Mesothelial cell of epicardium (in vitro differentiated cells): ENCODE measurements at regions not wholly inside any gene's neighbourhood (a gene's known extent, or its start where the extent isn't known, plus 50 kb on each side); places are given as distances from the start of the nearest gene placed in this dataset.
"Not testable (repeated sequence)": the region's sequence is repeated elsewhere in the genome, so short reads cannot be mapped to it uniquely, and the experiment has no call there.

Source experiments
- DNase-seq, 2 experiments: peaks; one replicate each; pipeline ENCODE4 v3.0.0; 2021; ENCODE audit warnings: low spot score in 2 of 2; ENCODE audit not compliant: unreplicated experiment in 2 of 2
- H3K27ac Mint-ChIP-seq: 2 replicates; pipeline ENCODE4 v1.8.0; 2021; ENCODE audit warnings: mixed read lengths
- H3K27me3 Mint-ChIP-seq: 2 replicates; pipeline ENCODE4 v1.8.0; 2021; ENCODE audit warnings: low read depth, mixed read lengths
- H3K36me3 Mint-ChIP-seq: 2 replicates; pipeline ENCODE4 v1.8.0; 2021; ENCODE audit warnings: mixed read lengths
- H3K4me1 Mint-ChIP-seq: 2 replicates; pipeline ENCODE4 v1.8.0; 2021; ENCODE audit warnings: mixed read lengths
- H3K4me3 Mint-ChIP-seq: 2 replicates; pipeline ENCODE4 v1.8.0; 2021; ENCODE audit warnings: mild to moderate bottlenecking, moderate library complexity, mixed read lengths
- H3K9me3 Mint-ChIP-seq: 2 replicates; pipeline ENCODE4 v1.8.0; 2021; ENCODE audit warnings: mixed read lengths
- CTCF ChIP-seq: fragments of 200-600 bp; sonication (generic); IDR thresholded peaks from one replicate; pipeline ENCODE4 v1.5.0; 2021; ENCODE audit warnings: antibody characterized with exemption; ENCODE audit not compliant: unreplicated experiment

GRCh38 chr3:124347418-124347817 lies 355.5 kb upstream of the ROPN1 start:
- H3K4me1 Mint-ChIP-seq: peaks cover 16% of the 10 kb centered on the region
- no peak for DNase-seq
- H3K9me3 Mint-ChIP-seq: no peaks in the 10 kb centered on the region
- H3K27ac Mint-ChIP-seq: no peak overlapping the region
- no peak for TF ChIP-seq CTCF
- no peak overlapping the region for H3K4me3 Mint-ChIP-seq
- peaks cover 2% of the 10 kb centered on the region for H3K27me3 Mint-ChIP-seq
- peaks cover 2% of the 10 kb centered on the region for H3K36me3 Mint-ChIP-seq

GRCh38 chr3:124348555-124348954 lies 356.6 kb upstream of the ROPN1 start:
- DNase-seq, H3K27ac Mint-ChIP-seq, H3K9me3 Mint-ChIP-seq: not testable (repeated sequence)

GRCh38 chr3:124351430-124352148 lies 359.7 kb upstream of the ROPN1 start:
- no peak overlapping the region for H3K4me3 Mint-ChIP-seq
- peak overlapping the region; percentile 75 for H3K27ac Mint-ChIP-seq
- peaks cover 3% of the 10 kb centered on the region for H3K36me3 Mint-ChIP-seq
- H3K27me3 Mint-ChIP-seq: peaks cover 9% of the 10 kb centered on the region
- peaks cover under 1% of the 10 kb centered on the region for H3K9me3 Mint-ChIP-seq
- no peak for DNase-seq
- H3K4me1 Mint-ChIP-seq: peaks cover 16% of the 10 kb centered on the region
- peak; percentile 55 for TF ChIP-seq CTCF

More at GRCh38 chr3:124348555-124348954, 356.6 kb upstream of the ROPN1 start:
- not testable (repeated sequence) for H3K4me3 Mint-ChIP-seq, H3K36me3 Mint-ChIP-seq, H3K27me3 Mint-ChIP-seq
- peaks cover 16% of the 10 kb centered on the region for H3K4me1 Mint-ChIP-seq

- TF ChIP-seq CTCF: no peak
- DNase-seq: no peak
- Mint-ChIP-seq H3K4me3 (no peak overlapping the region), H3K4me1 (peaks cover 16% of the 10 kb centered on the region), H3K27ac (peak overlapping the region; percentile 75), H3K9me3 (peaks cover 4% of the 10 kb centered on the region), H3K27me3 (peaks cover 10% of the 10 kb centered on the region), H3K36me3 (peaks cover 8% of the 10 kb centered on the region)
Observed at GRCh38 chr3:124352149-124352539, 360.2 kb upstream of the ROPN1 start.

- TF ChIP-seq CTCF: no peak
- Mint-ChIP-seq H3K36me3 (peaks cover 12% of the 10 kb centered on the region), H3K4me1 (peaks cover 18% of the 10 kb centered on the region), H3K9me3 (peaks cover 4% of the 10 kb centered on the region), H3K27me3 (peaks cover 10% of the 10 kb centered on the region), H3K27ac (no peak overlapping the region), H3K4me3 (no peak overlapping the region)
- no peak for DNase-seq
Observed at GRCh38 chr3:124353691-124354090, 361.8 kb upstream of the ROPN1 start.

GRCh38 chr3:124354150-124354549 lies 362.2 kb upstream of the ROPN1 start:
- no peak overlapping the region for H3K4me3 Mint-ChIP-seq
- no peak overlapping the region for H3K27ac Mint-ChIP-seq
- no peak for TF ChIP-seq CTCF
- H3K27me3 Mint-ChIP-seq: peaks cover 10% of the 10 kb centered on the region
- peaks cover 9% of the 10 kb centered on the region for H3K36me3 Mint-ChIP-seq
- no peak for DNase-seq
- peaks cover 4% of the 10 kb centered on the region for H3K9me3 Mint-ChIP-seq
- peaks cover 19% of the 10 kb centered on the region for H3K4me1 Mint-ChIP-seq
